ENCODE measurements at regions not wholly inside any gene's neighbourhood (a gene's known extent, or its start where the extent isn't known, plus 50 kb on each side); places are given as distances from the start of the nearest gene placed in this dataset.

GRCh38 chr9:87184956-87185642 is 237.8 kb upstream of the GAS1 start:
- Histone ChIP-seq H2BK12ac (ENCODE audit: low read length) (no peak overlapping the region), H2AFZ (ENCODE audit: low read length) (no peak overlapping the region), H3K79me1 (ENCODE audit: low read depth, low read length) (no peaks in the 10 kb centered on the region), H3K36me3 (replicated peaks in 1 of 2; ENCODE audit: control insufficient read depth in 2 of 2, insufficient read depth in 2 of 2, low read length in 2 of 2) (no peaks in the 10 kb centered on the region), H3K27me3 (ENCODE audit: control insufficient read depth in 3 of 3, insufficient read depth in 3 of 3, low read depth in 1 of 3, low read length in 3 of 3) (no peaks in the 10 kb centered on the region), H3K27ac (replicated peaks; ENCODE audit: low read length) (no peak overlapping the region), H4K8ac (ENCODE audit: low read depth, low read length) (no peak overlapping the region), H3K18ac (ENCODE audit: low read length) (no peak overlapping the region), H3K9ac (ENCODE audit: low read depth, low read length, poor library complexity) (no peak overlapping the region), H2BK5ac (ENCODE audit: low read length) (no peak overlapping the region), H3K4me1 (ENCODE audit: control insufficient read depth in 2 of 2, insufficient read depth in 1 of 2, low read depth in 1 of 2, low read length in 2 of 2) (no peaks in the 10 kb centered on the region), H3K4me3 (ENCODE audit: low read length in 2 of 2) (no peak overlapping the region), H2BK15ac (ENCODE audit: low read length) (no peak overlapping the region), H3K4ac (ENCODE audit: low read length) (no peak overlapping the region), H3K9me3 (replicated peaks in 1 of 2; ENCODE audit: control insufficient read depth in 2 of 2, insufficient read depth in 1 of 2, low read depth in 1 of 2, low read length in 2 of 2) (no peaks in the 10 kb centered on the region), H2BK120ac (ENCODE audit: low read depth, low read length) (no peak overlapping the region), H2AK5ac (ENCODE audit: low read depth, low read length) (no peak overlapping the region), H3K14ac (ENCODE audit: low read length) (no peak overlapping the region), H4K91ac (ENCODE audit: low read depth, low read length, poor library complexity) (no peak overlapping the region), H3K23ac (ENCODE audit: low read depth, low read length, poor library complexity) (no peak overlapping the region), H3K4me2 (ENCODE audit: insufficient read depth, low read length, poor library complexity, severe bottlenecking) (no peak overlapping the region)
- no CpG with 5 or more reads among the region's 6 CpGs for WGBS, 2 donors (ENCODE audit: extremely low coverage in 2 of 2, insufficient read length in 2 of 2, insufficient replicate concordance in 1 of 2)
- DNase-seq (ENCODE audit: low spot score): no peak

- H3K4ac ChIP-seq (ENCODE audit: low read length): no peak overlapping the region
- H3K4me3 ChIP-seq (ENCODE audit: low read length in 2 of 2): no peak overlapping the region
- no peak overlapping the region for H4K91ac ChIP-seq (ENCODE audit: low read depth, low read length, poor library complexity)
- no peak overlapping the region for H3K18ac ChIP-seq (ENCODE audit: low read length)
- H2BK15ac ChIP-seq (ENCODE audit: low read length): no peak overlapping the region
- no peak overlapping the region for H4K8ac ChIP-seq (ENCODE audit: low read depth, low read length)
- H3K4me2 ChIP-seq (ENCODE audit: insufficient read depth, low read length, poor library complexity, severe bottlenecking): no peak overlapping the region
- no peak overlapping the region for H3K27ac ChIP-seq (replicated peaks; ENCODE audit: low read length)
- no peaks in the 10 kb centered on the region for H3K27me3 ChIP-seq (ENCODE audit: control insufficient read depth in 3 of 3, insufficient read depth in 3 of 3, low read depth in 1 of 3, low read length in 3 of 3)
- no peaks in the 10 kb centered on the region for H3K79me1 ChIP-seq (ENCODE audit: low read depth, low read length)
- H2BK12ac ChIP-seq (ENCODE audit: low read length): no peak overlapping the region
- H3K14ac ChIP-seq (ENCODE audit: low read length): no peak overlapping the region
- H2BK120ac ChIP-seq (ENCODE audit: low read depth, low read length): no peak overlapping the region
- H2AK5ac ChIP-seq (ENCODE audit: low read depth, low read length): no peak overlapping the region
- H3K23ac ChIP-seq (ENCODE audit: low read depth, low read length, poor library complexity): no peak overlapping the region
- H3K9ac ChIP-seq (ENCODE audit: low read depth, low read length, poor library complexity): no peak overlapping the region
- no peak overlapping the region for H2AFZ ChIP-seq (ENCODE audit: low read length)
- DNase-seq (ENCODE audit: low spot score): no peak
- H2BK5ac ChIP-seq (ENCODE audit: low read length): no peak overlapping the region
- H3K36me3 ChIP-seq (replicated peaks in 1 of 2; ENCODE audit: control insufficient read depth in 2 of 2, insufficient read depth in 2 of 2, low read length in 2 of 2): no peaks in the 10 kb centered on the region
- no peaks in the 10 kb centered on the region for H3K9me3 ChIP-seq (replicated peaks in 1 of 2; ENCODE audit: control insufficient read depth in 2 of 2, insufficient read depth in 1 of 2, low read depth in 1 of 2, low read length in 2 of 2)
- peaks cover 0 to 3% of the 10 kb centered on the region in 2 donors for H3K4me1 ChIP-seq (ENCODE audit: control insufficient read depth in 2 of 2, insufficient read depth in 1 of 2, low read depth in 1 of 2, low read length in 2 of 2)
- no CpG with 5 or more reads among the region's 4 CpGs for WGBS, 2 donors (ENCODE audit: extremely low coverage in 2 of 2, insufficient read length in 2 of 2, insufficient replicate concordance in 1 of 2)
These were observed 240.3 kb upstream of the GAS1 start for GRCh38 chr9:87187656-87188055.

- H2BK15ac ChIP-seq (ENCODE audit: low read length): no peak overlapping the region
- H3K9ac ChIP-seq (ENCODE audit: low read depth, low read length, poor library complexity): no peak overlapping the region
- H3K79me1 ChIP-seq (ENCODE audit: low read depth, low read length): no peaks in the 10 kb centered on the region
- H2AFZ ChIP-seq (ENCODE audit: low read length): no peak overlapping the region
- H3K4ac ChIP-seq (ENCODE audit: low read length): no peak overlapping the region
- H4K91ac ChIP-seq (ENCODE audit: low read depth, low read length, poor library complexity): no peak overlapping the region
- no peak overlapping the region for H3K4me3 ChIP-seq (ENCODE audit: low read length in 2 of 2)
- no peak overlapping the region for H3K27ac ChIP-seq (replicated peaks; ENCODE audit: low read length)
- H3K14ac ChIP-seq (ENCODE audit: low read length): no peak overlapping the region
- no peaks in the 10 kb centered on the region for H3K36me3 ChIP-seq (replicated peaks in 1 of 2; ENCODE audit: control insufficient read depth in 2 of 2, insufficient read depth in 2 of 2, low read length in 2 of 2)
- H2BK120ac ChIP-seq (ENCODE audit: low read depth, low read length): no peak overlapping the region
- H2BK12ac ChIP-seq (ENCODE audit: low read length): no peak overlapping the region
- peaks cover 0 to 3% of the 10 kb centered on the region in 2 donors for H3K4me1 ChIP-seq (ENCODE audit: control insufficient read depth in 2 of 2, insufficient read depth in 1 of 2, low read depth in 1 of 2, low read length in 2 of 2)
- no peak overlapping the region for H2AK5ac ChIP-seq (ENCODE audit: low read depth, low read length)
- no CpG with 5 or more reads among the region's 4 CpGs for WGBS, 2 donors (ENCODE audit: extremely low coverage in 2 of 2, insufficient read length in 2 of 2, insufficient replicate concordance in 1 of 2)
- H3K18ac ChIP-seq (ENCODE audit: low read length): no peak overlapping the region
- H3K4me2 ChIP-seq (ENCODE audit: insufficient read depth, low read length, poor library complexity, severe bottlenecking): no peak overlapping the region
- no peak overlapping the region for H4K8ac ChIP-seq (ENCODE audit: low read depth, low read length)
- DNase-seq (ENCODE audit: low spot score): no peak
- no peaks in the 10 kb centered on the region for H3K9me3 ChIP-seq (replicated peaks in 1 of 2; ENCODE audit: control insufficient read depth in 2 of 2, insufficient read depth in 1 of 2, low read depth in 1 of 2, low read length in 2 of 2)
- no peak overlapping the region for H2BK5ac ChIP-seq (ENCODE audit: low read length)
- no peaks in the 10 kb centered on the region for H3K27me3 ChIP-seq (ENCODE audit: control insufficient read depth in 3 of 3, insufficient read depth in 3 of 3, low read depth in 1 of 3, low read length in 3 of 3)
- H3K23ac ChIP-seq (ENCODE audit: low read depth, low read length, poor library complexity): no peak overlapping the region
These were observed 241.7 kb upstream of the GAS1 start for GRCh38 chr9:87189006-87189405.

- Histone ChIP-seq H3K4me2 (ENCODE audit: insufficient read depth, low read length, poor library complexity, severe bottlenecking) (no peak overlapping the region), H2AFZ (ENCODE audit: low read length) (no peak overlapping the region), H3K4me1 (ENCODE audit: control insufficient read depth in 2 of 2, insufficient read depth in 1 of 2, low read depth in 1 of 2, low read length in 2 of 2) (peaks cover 0 to 7% of the 10 kb centered on the region in 2 donors), H3K4ac (ENCODE audit: low read length) (no peak overlapping the region), H3K14ac (ENCODE audit: low read length) (no peak overlapping the region), H2AK5ac (ENCODE audit: low read depth, low read length) (no peak overlapping the region), H3K4me3 (ENCODE audit: low read length in 2 of 2) (no peak overlapping the region), H2BK12ac (ENCODE audit: low read length) (no peak overlapping the region), H4K8ac (ENCODE audit: low read depth, low read length) (no peak overlapping the region), H2BK15ac (ENCODE audit: low read length) (no peak overlapping the region), H3K9ac (ENCODE audit: low read depth, low read length, poor library complexity) (no peak overlapping the region), H3K36me3 (replicated peaks in 1 of 2; ENCODE audit: control insufficient read depth in 2 of 2, insufficient read depth in 2 of 2, low read length in 2 of 2) (no peaks in the 10 kb centered on the region), H3K27ac (replicated peaks; ENCODE audit: low read length) (no peak overlapping the region), H3K9me3 (replicated peaks in 1 of 2; ENCODE audit: control insufficient read depth in 2 of 2, insufficient read depth in 1 of 2, low read depth in 1 of 2, low read length in 2 of 2) (no peaks in the 10 kb centered on the region), H4K91ac (ENCODE audit: low read depth, low read length, poor library complexity) (no peak overlapping the region), H3K79me1 (ENCODE audit: low read depth, low read length) (no peaks in the 10 kb centered on the region), H3K18ac (ENCODE audit: low read length) (no peak overlapping the region), H3K23ac (ENCODE audit: low read depth, low read length, poor library complexity) (no peak overlapping the region), H3K27me3 (ENCODE audit: control insufficient read depth in 3 of 3, insufficient read depth in 3 of 3, low read depth in 1 of 3, low read length in 3 of 3) (no peaks in the 10 kb centered on the region), H2BK120ac (ENCODE audit: low read depth, low read length) (no peak overlapping the region), H2BK5ac (ENCODE audit: low read length) (no peak overlapping the region)
- WGBS, 2 donors (ENCODE audit: extremely low coverage in 2 of 2, insufficient read length in 2 of 2, insufficient replicate concordance in 1 of 2): no CpG with 5 or more reads among the region's 1 CpG
- DNase-seq (ENCODE audit: low spot score): no peak
These were observed 245.8 kb upstream of the GAS1 start for GRCh38 chr9:87193151-87193550.

Data from neuronal stem cell (in vitro differentiated cells).